ENCODE measurements at regions not wholly inside any gene's neighbourhood (a gene's known extent, or its start where the extent isn't known, plus 50 kb on each side); places are given as distances from the start of the nearest gene placed in this dataset.

DNA sequence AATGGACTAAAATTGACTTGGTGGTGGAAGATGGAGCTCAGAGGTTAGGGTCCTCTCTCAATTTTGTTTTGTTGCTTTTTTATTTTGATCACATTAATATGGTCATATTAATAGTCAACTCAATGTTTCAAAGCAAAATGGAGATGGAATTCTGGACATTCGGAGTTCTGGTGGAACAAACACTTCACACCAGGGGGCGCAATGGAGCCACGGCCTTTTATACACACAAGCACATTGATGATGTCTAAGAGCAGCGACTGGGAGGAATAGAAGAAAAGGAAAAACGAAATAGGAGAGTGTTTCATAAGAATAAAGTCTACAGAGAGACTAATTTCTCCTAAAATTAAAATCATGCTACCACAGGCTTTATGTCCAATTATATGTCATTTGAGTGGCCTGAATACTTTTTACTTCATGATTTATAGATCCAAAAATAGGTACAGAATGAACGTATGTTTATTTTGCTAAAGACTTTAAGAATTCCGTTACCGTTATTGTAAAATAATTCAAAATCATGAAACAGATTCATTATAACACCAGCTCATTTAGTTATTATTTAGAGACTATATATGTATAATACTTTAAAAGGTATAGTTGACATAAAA is 197.6 kb upstream of the SASH1 start:
- H3K4me1 ChIP-seq (ENCODE audit: insufficient read depth, low read length): no peaks in the 10 kb centered on the region
- no peaks in the 10 kb centered on the region for H4K20me1 ChIP-seq (ENCODE audit: insufficient read depth, low read length)
- H3K79me2 ChIP-seq (ENCODE audit: insufficient read depth, low read length): no peaks in the 10 kb centered on the region
- peaks cover 4% of the 10 kb centered on the region for H3K27me3 ChIP-seq (ENCODE audit: insufficient read depth, low read length, poor library complexity)
- no peaks in the 10 kb centered on the region for H3K36me3 ChIP-seq (ENCODE audit: insufficient read depth, low read length)
- peak; percentile 69 for DNase-seq
- H3K4me2 ChIP-seq (ENCODE audit: insufficient read depth, low read length): no peak overlapping the region
- H3K27ac ChIP-seq (ENCODE audit: low read length): no peak overlapping the region
- no peaks in the 10 kb centered on the region for H3K9me3 ChIP-seq (ENCODE audit: insufficient read depth, low read length, severe bottlenecking)
- no peak overlapping the region for H3K4me3 ChIP-seq (ENCODE audit: low read depth in 1 of 2, low read length in 2 of 2)
- H2AFZ ChIP-seq (ENCODE audit: low read depth, low read length): no peak overlapping the region
- peak; percentile 77 for ATAC-seq (ENCODE audit: insufficient read depth, low read depth)
- TF ChIP-seq EZH2 (IDR thresholded peaks at IDR 0.05; ENCODE audit: borderline replicate concordance, low read depth, low read length, severe bottlenecking): no peak
- TF ChIP-seq, protein P1, sequence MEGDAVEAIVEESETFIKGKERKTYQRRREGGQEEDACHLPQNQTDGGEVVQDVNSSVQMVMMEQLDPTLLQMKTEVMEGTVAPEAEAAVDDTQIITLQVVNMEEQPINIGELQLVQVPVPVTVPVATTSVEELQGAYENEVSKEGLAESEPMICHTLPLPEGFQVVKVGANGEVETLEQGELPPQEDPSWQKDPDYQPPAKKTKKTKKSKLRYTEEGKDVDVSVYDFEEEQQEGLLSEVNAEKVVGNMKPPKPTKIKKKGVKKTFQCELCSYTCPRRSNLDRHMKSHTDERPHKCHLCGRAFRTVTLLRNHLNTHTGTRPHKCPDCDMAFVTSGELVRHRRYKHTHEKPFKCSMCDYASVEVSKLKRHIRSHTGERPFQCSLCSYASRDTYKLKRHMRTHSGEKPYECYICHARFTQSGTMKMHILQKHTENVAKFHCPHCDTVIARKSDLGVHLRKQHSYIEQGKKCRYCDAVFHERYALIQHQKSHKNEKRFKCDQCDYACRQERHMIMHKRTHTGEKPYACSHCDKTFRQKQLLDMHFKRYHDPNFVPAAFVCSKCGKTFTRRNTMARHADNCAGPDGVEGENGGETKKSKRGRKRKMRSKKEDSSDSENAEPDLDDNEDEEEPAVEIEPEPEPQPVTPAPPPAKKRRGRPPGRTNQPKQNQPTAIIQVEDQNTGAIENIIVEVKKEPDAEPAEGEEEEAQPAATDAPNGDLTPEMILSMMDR (IDR thresholded peaks at IDR 0.05; ENCODE audit: borderline replicate concordance, extremely low read depth, low read length, poor library complexity, severe bottlenecking): peak; percentile 87
- H3K9ac ChIP-seq (ENCODE audit: low read depth, low read length): no peak overlapping the region

DNA sequence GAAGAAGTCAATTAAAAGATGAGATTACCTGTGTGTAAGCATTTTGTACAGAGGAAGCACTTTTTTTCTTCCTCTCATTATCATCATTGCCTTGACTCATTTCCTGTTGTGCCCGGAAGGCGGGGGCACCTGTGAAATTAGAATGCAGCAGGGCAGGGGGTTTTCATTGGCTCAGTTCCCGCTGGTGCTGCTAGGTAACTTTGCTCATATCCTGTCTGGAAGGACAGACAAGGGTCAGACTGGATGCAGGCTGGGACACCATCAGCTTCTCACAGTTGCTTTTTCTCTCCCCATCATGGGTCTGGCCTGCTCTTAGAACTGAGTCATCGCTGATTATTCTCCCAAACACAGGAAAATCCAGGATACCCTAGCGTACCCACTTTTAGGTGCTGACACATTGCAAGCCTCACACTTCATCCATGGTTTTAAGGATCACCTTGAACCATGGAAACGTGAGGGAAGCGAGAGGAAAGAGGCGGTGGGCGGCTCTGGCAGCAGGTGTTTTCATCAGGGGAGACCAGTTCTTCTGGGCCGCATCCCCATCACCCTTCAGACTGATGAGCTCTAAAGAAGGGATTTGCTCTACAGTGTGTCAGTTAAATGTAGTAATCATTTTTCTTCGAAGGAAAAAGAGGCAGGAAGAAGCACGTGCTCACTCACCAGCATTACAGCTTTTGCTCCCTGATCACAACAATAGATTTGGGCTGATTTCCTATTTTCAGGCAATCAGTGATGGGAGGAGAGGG is 195.7 kb upstream of the SASH1 start:
- Histone ChIP-seq H3K36me3 (ENCODE audit: insufficient read depth, low read length) (no peaks in the 10 kb centered on the region), H3K27ac (ENCODE audit: low read length) (no peak overlapping the region), H3K9me3 (ENCODE audit: insufficient read depth, low read length, severe bottlenecking) (no peaks in the 10 kb centered on the region), H3K4me1 (ENCODE audit: insufficient read depth, low read length) (no peaks in the 10 kb centered on the region), H4K20me1 (ENCODE audit: insufficient read depth, low read length) (no peaks in the 10 kb centered on the region), H3K27me3 (ENCODE audit: insufficient read depth, low read length, poor library complexity) (peaks cover 7% of the 10 kb centered on the region), H2AFZ (ENCODE audit: low read depth, low read length) (no peak overlapping the region), H3K9ac (ENCODE audit: low read depth, low read length) (no peak overlapping the region), H3K4me2 (ENCODE audit: insufficient read depth, low read length) (no peak overlapping the region), H3K79me2 (ENCODE audit: insufficient read depth, low read length) (no peaks in the 10 kb centered on the region), H3K4me3 (ENCODE audit: low read depth in 1 of 2, low read length in 2 of 2) (no peak overlapping the region)
- no peak for DNase-seq
- TF ChIP-seq, protein P1 (IDR thresholded peaks at IDR 0.05; ENCODE audit: borderline replicate concordance, extremely low read depth, low read length, poor library complexity, severe bottlenecking): no peak
- no peak for TF ChIP-seq EZH2 (IDR thresholded peaks at IDR 0.05; ENCODE audit: borderline replicate concordance, low read depth, low read length, severe bottlenecking)
- no peak for ATAC-seq (ENCODE audit: insufficient read depth, low read depth)

DNA sequence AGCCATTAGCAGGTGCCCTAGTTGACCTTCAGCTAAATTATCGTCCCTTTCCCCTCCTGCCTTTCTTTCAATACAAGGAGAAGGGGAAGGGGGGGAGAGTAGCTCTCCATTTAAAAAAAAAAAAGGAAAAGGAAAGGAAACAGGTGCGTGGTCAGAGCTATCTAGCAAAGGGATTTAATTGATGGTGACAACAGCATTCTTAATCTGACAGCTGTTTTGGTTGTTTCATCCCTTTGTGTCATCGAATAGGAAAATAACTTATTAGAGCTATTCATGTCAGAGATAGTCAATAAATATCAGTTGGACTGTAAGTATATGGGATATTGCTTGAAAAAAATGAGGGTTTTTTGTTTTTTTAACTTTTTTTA is 195.2 kb upstream of the SASH1 start:
- H3K27me3 ChIP-seq (ENCODE audit: insufficient read depth, low read length, poor library complexity): peaks cover 7% of the 10 kb centered on the region
- H3K9me3 ChIP-seq (ENCODE audit: insufficient read depth, low read length, severe bottlenecking): no peaks in the 10 kb centered on the region
- H3K4me3 ChIP-seq (ENCODE audit: low read depth in 1 of 2, low read length in 2 of 2): no peak overlapping the region
- H3K79me2 ChIP-seq (ENCODE audit: insufficient read depth, low read length): no peaks in the 10 kb centered on the region
- DNase-seq (no peak), ATAC-seq (ENCODE audit: insufficient read depth, low read depth) (no peak)
- no peak overlapping the region for H2AFZ ChIP-seq (ENCODE audit: low read depth, low read length)
- no peak overlapping the region for H3K9ac ChIP-seq (ENCODE audit: low read depth, low read length)
- no peak overlapping the region for H3K27ac ChIP-seq (ENCODE audit: low read length)
- no peak overlapping the region for H3K4me2 ChIP-seq (ENCODE audit: insufficient read depth, low read length)
- H3K36me3 ChIP-seq (ENCODE audit: insufficient read depth, low read length): no peaks in the 10 kb centered on the region
- H3K4me1 ChIP-seq (ENCODE audit: insufficient read depth, low read length): no peaks in the 10 kb centered on the region
- no peaks in the 10 kb centered on the region for H4K20me1 ChIP-seq (ENCODE audit: insufficient read depth, low read length)
- no peak for TF ChIP-seq EZH2 (IDR thresholded peaks at IDR 0.05; ENCODE audit: borderline replicate concordance, low read depth, low read length, severe bottlenecking)
- TF ChIP-seq, protein P1 (IDR thresholded peaks at IDR 0.05; ENCODE audit: borderline replicate concordance, extremely low read depth, low read length, poor library complexity, severe bottlenecking): no peak
